ENCODE measurements at regions not wholly inside any gene's neighbourhood (a gene's known extent, or its start where the extent isn't known, plus 50 kb on each side); places are given as distances from the start of the nearest gene placed in this dataset.
"Not testable (repeated sequence)": the region's sequence is repeated elsewhere in the genome, so short reads cannot be mapped to it uniquely, and the experiment has no call there.

DNA sequence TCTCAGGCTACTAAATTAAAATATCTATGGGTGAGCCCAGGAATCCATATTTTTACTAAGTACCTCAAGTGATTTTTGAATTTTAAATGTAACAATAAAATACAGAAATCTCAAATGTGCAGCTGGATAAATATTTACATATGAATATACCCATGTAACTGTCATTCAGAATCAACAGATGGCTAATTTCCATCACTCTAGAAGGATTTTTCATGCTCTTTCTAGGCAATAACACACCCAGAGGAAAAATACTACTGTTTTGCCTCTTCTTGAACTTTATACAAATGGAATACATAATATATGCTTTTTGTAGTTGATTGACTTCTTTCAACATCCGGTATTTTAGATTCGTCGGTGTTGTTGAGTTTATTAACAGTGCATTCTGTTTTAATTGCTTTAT, 601.3 kb upstream of the NECTIN3 start:
- no peak for DNase-seq (ENCODE audit: low read depth in 2 of 2)

GRCh38 chr3:110473405-110473804, 598.2 kb upstream of the NECTIN3 start:
- no peak for DNase-seq (ENCODE audit: low read depth in 2 of 2)

GRCh38 chr3:110474397-110474796, 597.2 kb upstream of the NECTIN3 start:
- no peak for DNase-seq (ENCODE audit: low read depth in 2 of 2)

DNA sequence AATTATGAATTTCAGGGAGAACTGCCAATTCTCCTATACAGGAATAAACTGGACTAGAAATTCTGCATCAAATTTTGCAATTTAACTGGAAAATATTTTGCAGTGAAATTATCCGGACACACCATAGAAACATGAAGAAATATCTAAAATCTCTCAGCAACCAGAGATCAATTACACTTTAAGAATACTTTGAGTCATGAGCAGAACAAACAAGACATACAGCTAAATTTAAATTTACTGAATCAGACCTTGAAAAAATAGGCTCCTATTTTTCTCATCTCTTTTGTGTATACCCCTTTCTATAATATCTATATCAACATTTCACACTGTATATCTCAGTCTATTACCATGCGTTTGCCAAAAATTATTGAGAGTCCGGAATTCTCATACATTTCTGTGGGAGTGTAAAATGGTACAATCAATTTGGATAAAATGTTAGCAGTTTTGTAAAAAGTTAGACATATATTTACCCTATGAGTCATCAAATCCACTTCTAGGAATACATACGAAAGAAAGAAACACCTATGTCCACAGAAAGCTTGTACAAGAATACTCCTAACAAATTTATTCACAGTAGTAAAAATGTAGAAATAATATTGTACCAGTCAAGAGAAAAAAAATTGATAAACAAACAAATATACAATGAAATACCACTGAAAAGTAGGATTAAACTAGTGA, 593.1 kb upstream of the NECTIN3 start:
- DNase-seq (ENCODE audit: low read depth in 2 of 2) = no peak

- no peak for DNase-seq (ENCODE audit: low read depth in 2 of 2)
Measured at GRCh38 chr3:110479731-110480130, 591.9 kb upstream of the NECTIN3 start.

GRCh38 chr3:110485389-110485788, 586.2 kb upstream of the NECTIN3 start:
- no peak for DNase-seq (ENCODE audit: low read depth in 2 of 2)

DNA sequence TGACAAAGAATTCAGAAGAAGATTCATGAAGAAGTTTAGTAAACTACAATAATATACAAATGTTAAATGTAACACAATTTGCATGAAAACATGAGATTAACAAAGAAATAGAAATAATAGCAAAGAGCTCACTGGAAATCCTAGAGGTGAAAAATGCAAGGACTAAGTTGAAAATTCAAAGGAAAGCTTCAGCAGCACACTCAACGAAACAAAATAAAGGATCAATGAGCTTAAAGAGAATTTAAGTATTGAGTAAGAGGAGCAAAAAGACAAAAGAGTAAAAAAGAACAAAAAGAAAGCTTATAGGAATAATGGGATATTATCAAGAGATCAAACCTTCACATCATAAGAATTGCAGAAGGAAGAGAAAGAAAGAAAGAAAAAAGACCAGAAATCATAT, 583.8 kb upstream of the NECTIN3 start:
- no peak for DNase-seq (ENCODE audit: low read depth in 2 of 2)

- no peak for DNase-seq (ENCODE audit: low read depth in 2 of 2)
Measured at GRCh38 chr3:110491413-110491812, 580.2 kb upstream of the NECTIN3 start.

DNA sequence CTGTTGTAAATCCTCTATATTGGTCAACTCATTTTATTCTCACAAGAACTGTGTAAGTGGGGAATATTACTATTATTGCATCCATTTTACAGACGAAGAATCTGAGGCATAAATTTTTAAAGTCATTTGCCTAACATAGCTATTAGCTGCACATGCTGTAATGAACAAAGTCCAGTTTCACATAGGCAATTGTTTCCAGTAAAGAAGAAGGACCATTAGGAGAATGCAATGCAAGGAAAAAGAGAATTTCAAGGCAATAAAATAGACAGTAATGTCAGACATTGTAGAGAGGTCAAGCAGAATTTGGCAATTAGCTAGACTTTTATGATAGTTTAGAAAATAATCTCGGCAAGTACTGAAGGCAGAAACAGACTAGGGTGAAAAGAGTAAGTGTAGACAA, 578.7 kb upstream of the NECTIN3 start:
- DNase-seq (ENCODE audit: low read depth in 2 of 2) = no peak

DNA sequence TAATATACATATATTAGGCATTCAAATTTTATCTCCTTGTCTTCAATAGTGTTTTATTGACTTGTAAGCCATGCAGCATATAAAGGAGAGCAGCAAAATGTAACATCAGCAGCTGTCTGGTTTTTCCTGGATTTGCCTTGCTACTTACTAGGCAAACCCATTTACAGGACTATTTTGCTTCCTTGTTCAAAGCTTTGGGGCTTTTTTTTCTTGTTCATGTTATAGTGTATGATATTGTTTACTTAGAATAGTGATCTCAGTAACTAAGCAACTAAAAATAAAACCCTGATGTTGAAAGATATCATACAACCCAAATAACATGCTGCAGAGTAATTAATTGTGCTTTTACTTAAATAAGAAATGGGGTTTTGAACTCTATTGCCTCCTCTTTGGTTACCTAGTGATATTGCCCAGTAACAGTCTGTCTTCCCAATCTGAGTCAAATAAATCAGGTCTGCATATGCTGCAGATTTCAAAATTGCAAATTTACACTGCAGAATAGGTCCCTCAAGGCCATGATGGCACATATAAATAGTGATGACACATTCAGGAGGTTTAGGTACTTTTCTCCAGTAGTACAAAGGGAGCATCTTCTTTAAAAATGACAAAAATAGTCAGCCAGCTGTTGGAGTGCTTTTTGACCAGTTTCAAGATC, 578.1 kb upstream of the NECTIN3 start:
- no peak for DNase-seq (ENCODE audit: low read depth in 2 of 2)

GRCh38 chr3:110494093-110494490, 577.5 kb upstream of the NECTIN3 start:
- DNase-seq (ENCODE audit: low read depth in 2 of 2) = no peak

DNA sequence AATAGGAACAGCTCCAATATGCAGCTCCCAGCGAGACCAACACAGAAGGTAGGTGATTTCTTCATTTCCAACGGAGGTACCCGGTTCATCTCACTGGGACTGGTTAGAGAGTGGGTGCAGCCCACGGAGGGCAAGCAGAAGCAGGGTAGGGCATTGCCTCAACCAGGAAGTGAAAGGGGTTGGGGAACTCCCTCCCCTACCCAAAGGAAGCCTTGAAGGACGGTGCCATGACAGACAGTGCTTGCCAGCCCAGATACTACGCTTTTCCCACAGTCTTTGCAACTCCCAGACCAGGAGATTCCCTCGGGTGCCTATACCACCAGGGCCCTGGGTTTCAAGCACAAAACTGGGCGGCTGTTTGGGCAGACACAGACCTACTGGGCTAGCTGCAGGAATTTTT, 576.9 kb upstream of the NECTIN3 start:
- DNase-seq (ENCODE audit: low read depth in 2 of 2) = no peak

- no peak for DNase-seq (ENCODE audit: low read depth in 2 of 2)
Measured at GRCh38 chr3:110495201-110495927, 576.3 kb upstream of the NECTIN3 start.

DNA sequence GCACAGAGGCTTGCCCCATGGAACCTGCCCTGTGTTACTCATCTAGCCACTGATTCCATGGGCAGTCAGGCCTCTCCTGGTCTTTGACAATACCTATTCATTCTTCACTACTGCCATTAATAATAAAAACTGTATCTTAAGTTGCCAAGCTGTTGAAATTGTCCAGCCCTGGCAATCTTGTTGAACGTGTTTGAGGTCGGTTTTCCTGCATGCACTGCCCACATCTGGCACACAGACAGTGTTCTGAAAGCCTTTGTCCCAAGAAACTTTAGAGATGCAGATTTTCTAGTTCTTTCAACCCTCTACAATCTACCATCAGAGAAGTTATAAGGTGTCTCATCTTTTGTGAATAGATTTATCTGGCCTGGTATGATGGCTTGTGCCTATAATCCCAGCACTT, 567.2 kb upstream of the NECTIN3 start:
- no peak for DNase-seq (ENCODE audit: low read depth in 2 of 2)

DNA sequence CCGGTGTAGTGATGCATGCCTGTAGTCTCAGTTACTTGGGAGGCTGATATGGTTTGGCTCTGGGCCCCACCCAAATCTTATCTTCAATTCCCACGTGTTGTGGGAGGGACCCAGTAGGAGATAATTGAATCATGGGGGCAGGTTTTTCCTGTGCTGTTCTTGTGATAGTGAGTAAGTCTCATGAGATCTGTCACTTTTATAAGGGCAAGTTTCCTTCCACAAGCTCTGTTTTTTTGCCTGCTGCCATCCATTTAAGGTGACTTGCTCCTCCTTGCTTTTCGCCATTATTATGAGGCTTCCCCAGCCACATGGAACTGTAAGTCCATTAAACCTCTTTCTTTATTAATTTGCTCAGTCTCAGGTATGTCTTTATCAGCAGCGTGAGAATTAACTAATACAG, 566.7 kb upstream of the NECTIN3 start:
- DNase-seq (ENCODE audit: low read depth in 2 of 2) = no peak

DNA sequence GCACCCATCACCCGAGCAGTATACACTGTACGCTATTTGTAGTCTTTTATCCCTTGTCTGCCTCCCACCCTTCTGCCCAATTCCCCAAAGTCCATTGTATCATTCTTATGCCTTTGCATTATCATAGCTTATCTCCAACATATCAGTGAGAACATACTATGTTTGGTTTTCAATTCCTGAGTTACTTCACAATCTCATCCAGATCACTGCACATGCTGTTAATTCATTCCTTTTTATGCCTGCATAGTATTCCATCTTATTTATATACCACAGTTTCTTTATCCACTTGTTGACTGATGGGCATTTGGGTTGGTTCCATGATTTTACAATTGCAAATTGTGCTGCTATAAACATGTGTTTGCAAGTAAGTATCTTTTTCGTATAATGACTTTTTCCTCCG, 564.7 kb upstream of the NECTIN3 start:
- no peak for DNase-seq (ENCODE audit: low read depth in 2 of 2)

GRCh38 chr3:110507570-110507969, 564.0 kb upstream of the NECTIN3 start:
- DNase-seq (ENCODE audit: low read depth in 2 of 2) = not testable (repeated sequence)

DNA sequence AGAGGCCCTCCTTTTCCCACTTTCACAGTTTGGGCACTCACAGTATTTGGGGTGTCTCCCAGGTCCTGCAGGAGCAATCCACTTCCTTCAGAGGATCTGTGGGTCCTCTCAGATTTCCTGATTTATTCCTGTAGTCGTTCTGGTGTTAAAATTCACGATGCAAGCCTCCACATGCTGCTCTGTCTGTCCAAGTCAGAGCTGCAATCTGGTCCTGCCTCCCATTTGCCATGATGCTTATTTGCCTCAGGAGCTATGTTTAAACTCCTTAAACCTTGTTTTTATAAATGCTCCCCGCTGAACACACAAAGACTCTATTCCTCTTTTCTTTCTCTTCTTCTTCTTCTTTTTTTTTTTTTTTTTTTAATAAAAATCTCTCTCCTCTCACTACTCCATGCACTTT, 558.7 kb upstream of the NECTIN3 start:
- no peak for DNase-seq (ENCODE audit: low read depth in 2 of 2)

DNA sequence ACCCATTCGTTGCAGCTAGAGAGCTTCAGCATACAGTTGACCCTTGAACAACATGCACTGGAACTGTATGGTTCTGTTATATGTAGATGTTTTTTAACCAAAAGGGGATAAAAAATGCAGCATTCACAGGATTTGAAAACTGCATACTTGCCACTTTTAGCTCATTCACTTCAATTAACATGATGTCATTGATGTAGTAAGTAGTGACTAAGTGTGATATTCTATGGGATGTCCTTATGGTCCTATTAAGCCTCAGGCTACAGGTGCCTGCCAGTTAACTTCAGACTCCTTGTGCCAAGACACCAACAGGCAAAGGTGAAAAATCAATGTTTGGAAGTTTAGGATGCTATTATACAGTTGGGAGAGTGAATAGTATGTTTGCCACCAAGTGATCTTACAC, 553.6 kb upstream of the NECTIN3 start:
- no peak for DNase-seq (ENCODE audit: low read depth in 2 of 2)

GRCh38 chr3:110519071-110519470, 552.5 kb upstream of the NECTIN3 start:
- DNase-seq (ENCODE audit: low read depth in 2 of 2) = no peak

- no peak for DNase-seq (ENCODE audit: low read depth in 2 of 2)
Measured at GRCh38 chr3:110521019-110521418, 550.6 kb upstream of the NECTIN3 start.

DNA sequence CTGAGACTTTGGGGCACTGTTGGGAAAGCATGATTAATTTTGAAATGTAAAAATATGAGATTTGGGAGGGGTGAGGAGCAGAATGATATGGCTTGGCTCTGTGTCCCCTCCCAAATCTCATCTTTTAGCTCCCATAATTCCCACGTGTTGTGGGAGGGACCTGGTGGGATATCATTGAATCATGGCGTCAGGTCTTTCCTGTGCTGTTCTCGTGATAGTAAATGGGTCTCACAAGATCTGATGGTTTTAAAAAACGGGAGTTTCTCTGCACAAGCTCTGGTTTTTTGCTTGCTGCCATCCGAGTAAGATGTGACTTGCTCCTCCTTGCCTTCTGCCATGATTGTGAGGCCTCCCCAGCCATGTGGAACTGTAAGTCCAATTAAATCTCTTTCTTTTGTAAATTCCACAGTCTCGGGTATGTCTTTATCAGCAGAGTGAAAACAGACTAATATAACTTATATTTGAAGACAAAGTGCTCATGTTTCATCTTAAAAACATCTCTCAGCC, 546.0 kb upstream of the NECTIN3 start:
- DNase-seq (ENCODE audit: low read depth in 2 of 2) = not testable (repeated sequence)
